ENCODE measurements at regions not wholly inside any gene's neighbourhood (a gene's known extent, or its start where the extent isn't known, plus 50 kb on each side); places are given as distances from the start of the nearest gene placed in this dataset.

GRCh38 chr4:65089666-65090065 lies 580.6 kb downstream of the EPHA5 start:
- Histone ChIP-seq H2BK20ac (ENCODE audit: low read depth, low read length) (no peak overlapping the region), H3K4me2 (ENCODE audit: low read depth, low read length) (no peak overlapping the region), H3K36me3 (ENCODE audit: control insufficient read depth, insufficient read depth, low read length) (no peaks in the 10 kb centered on the region), H4K5ac (ENCODE audit: low read depth, low read length) (no peak overlapping the region), H3K27ac (ENCODE audit: insufficient read depth, low read length) (no peak overlapping the region), H4K20me1 (ENCODE audit: insufficient read depth, low read length) (no peaks in the 10 kb centered on the region), H3K14ac (replicated peaks; ENCODE audit: low read depth, low read length) (no peak overlapping the region), H2BK5ac (ENCODE audit: low read depth, low read length, poor library complexity, severe bottlenecking) (no peak overlapping the region), H3K4me3 (ENCODE audit: insufficient read depth, low read depth, low read length) (no peak overlapping the region), H3K9ac (ENCODE audit: low read depth, low read length) (no peak overlapping the region), H3K9me1 (ENCODE audit: insufficient read depth, low read length) (no peaks in the 10 kb centered on the region), H2AK5ac (ENCODE audit: low read depth, low read length) (no peak overlapping the region), H3K18ac (ENCODE audit: low read depth, low read length) (no peak overlapping the region), H3K4me1 (ENCODE audit: control insufficient read depth, insufficient read depth, low read length) (no peaks in the 10 kb centered on the region), H3K27me3 (ENCODE audit: control insufficient read depth, insufficient read depth, low read length) (no peaks in the 10 kb centered on the region), H3K56ac (ENCODE audit: extremely low read depth, insufficient read depth, low read length) (no peak overlapping the region), H3K23ac (ENCODE audit: low read depth, low read length) (no peak overlapping the region), H2BK120ac (ENCODE audit: low read depth, low read length) (no peak overlapping the region), H2AK9ac (replicated peaks; ENCODE audit: low read depth, low read length, poor library complexity) (no peak overlapping the region), H3K79me1 (ENCODE audit: low read depth in 1 of 2, low read length in 2 of 2) (no peaks in the 10 kb centered on the region), H3K9me3 (ENCODE audit: control insufficient read depth, insufficient read depth, low read length) (peaks cover 4% of the 10 kb centered on the region), H3K4ac (ENCODE audit: low read depth, low read length) (no peak overlapping the region), H2BK15ac (ENCODE audit: low read depth, low read length) (no peak overlapping the region), H2AFZ (replicated peaks; ENCODE audit: low read length, poor library complexity) (no peak overlapping the region), H4K8ac (ENCODE audit: low read depth in 2 of 2, low read length in 2 of 2) (no peak overlapping the region), H4K91ac (ENCODE audit: insufficient read depth, low read depth, low read length) (no peak overlapping the region)
- in situ Hi-C loops (cut with MboI; ENCODE audit: low sequenced_read_pairs) (no loop called here), intact Hi-C loops (cut with micrococcal nuclease) (no loop called here), dilution Hi-C loops (cut with HindIII; ENCODE audit: low sequenced_read_pairs, unreplicated experiment) (no loop called here)
- POLR2A ChIA-PET (ENCODE audit: unreplicated experiment) = no interaction called here
- ATAC-seq (ENCODE audit: low read depth) = no peak
- no peak for DNase-seq
- no peak for TF ChIP-seq CTCF (conservative IDR thresholded peaks at IDR 0.05; ENCODE audit: low read depth, low read length)
- no peak for TF ChIP-seq SMC3 (IDR thresholded peaks at IDR 0.05; ENCODE audit: low read depth, low read length)
- no peak for TF ChIP-seq MAZ (IDR thresholded peaks at IDR 0.05; ENCODE audit: borderline replicate concordance, low read depth, low read length)
- TF ChIP-seq CHD1 (IDR thresholded peaks at IDR 0.05; ENCODE audit: low read depth, low read length) = no peak
- no peak for TF ChIP-seq RCOR1 (IDR thresholded peaks at IDR 0.05; ENCODE audit: insufficient replicate concordance, low read length)
- no peak for TF ChIP-seq NFE2L2 (IDR thresholded peaks at IDR 0.05; ENCODE audit: low read depth, low read length)
- TF ChIP-seq, protein P1, sequence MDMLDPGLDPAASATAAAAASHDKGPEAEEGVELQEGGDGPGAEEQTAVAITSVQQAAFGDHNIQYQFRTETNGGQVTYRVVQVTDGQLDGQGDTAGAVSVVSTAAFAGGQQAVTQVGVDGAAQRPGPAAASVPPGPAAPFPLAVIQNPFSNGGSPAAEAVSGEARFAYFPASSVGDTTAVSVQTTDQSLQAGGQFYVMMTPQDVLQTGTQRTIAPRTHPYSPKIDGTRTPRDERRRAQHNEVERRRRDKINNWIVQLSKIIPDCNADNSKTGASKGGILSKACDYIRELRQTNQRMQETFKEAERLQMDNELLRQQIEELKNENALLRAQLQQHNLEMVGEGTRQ (IDR thresholded peaks at IDR 0.05; ENCODE audit: low read depth, low read length) = no peak
- no peak for TF ChIP-seq BHLHE40 (IDR thresholded peaks at IDR 0.05; ENCODE audit: low read depth, low read length)
- no peak for TF ChIP-seq FOS (IDR thresholded peaks at IDR 0.05; ENCODE audit: low read depth, low read length)
- TF ChIP-seq RAD21 (IDR thresholded peaks at IDR 0.05; ENCODE audit: low read length) = no peak
- TF ChIP-seq MXI1 (IDR thresholded peaks at IDR 0.05; ENCODE audit: borderline replicate concordance, low read depth, low read length) = no peak
- TF ChIP-seq POLR2A (IDR thresholded peaks at IDR 0.05; ENCODE audit: low read depth, low read length) = no peak
- TF ChIP-seq RFX5 (IDR thresholded peaks at IDR 0.05; ENCODE audit: low read depth, low read length) = no peak
- TF ChIP-seq ELK1 (IDR thresholded peaks at IDR 0.05; ENCODE audit: borderline replicate concordance, low read depth, low read length) = no peak
- TF ChIP-seq CEBPB (IDR thresholded peaks at IDR 0.05; ENCODE audit: low read depth, low read length) = no peak
- TF ChIP-seq MAFK (IDR thresholded peaks at IDR 0.05; ENCODE audit: low read depth, low read length) = no peak
- no TSS peak for BruUV-seq (replicated peaks)
- CTCF ChIA-PET = no interaction called here

Measured in IMR-90 (cell line).